Stimulated activated CD4-positive, alpha-beta T cell treated with anti-CD3 and anti-CD28 coated beads, Interleukin-4, amount 100 ng/mL, for 1 hour (primary cell): ENCODE measurements at regions not wholly inside any gene's neighbourhood (a gene's known extent, or its start where the extent isn't known, plus 50 kb on each side); places are given as distances from the start of the nearest gene placed in this dataset.
"Not testable (repeated sequence)": the region's sequence is repeated elsewhere in the genome, so short reads cannot be mapped to it uniquely, and the experiment has no call there.

Experiments used
- DNase-seq: peaks from one replicate; pipeline ENCODE4 v3.0.0-alpha.2; 2020

DNA sequence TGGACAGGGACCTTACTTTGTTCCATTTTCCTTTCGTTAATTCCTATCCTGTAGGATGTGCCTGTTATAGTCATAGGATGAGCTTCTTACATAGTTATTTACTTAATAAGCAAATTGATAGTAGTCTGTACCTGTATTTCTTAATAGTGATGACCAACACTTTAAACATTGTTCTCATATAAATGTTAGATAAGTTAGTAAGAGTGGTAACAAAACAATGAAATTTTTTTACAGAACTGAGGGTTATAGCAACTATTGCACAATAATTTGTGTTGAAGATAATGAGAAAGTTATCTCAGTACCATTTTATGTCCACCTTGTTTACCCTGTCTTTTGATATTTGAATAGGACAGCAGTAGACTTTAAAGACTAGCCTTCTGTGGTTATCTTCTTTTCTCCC is 162.9 kb upstream of the ELL2 start:
- no peak for DNase-seq

DNA sequence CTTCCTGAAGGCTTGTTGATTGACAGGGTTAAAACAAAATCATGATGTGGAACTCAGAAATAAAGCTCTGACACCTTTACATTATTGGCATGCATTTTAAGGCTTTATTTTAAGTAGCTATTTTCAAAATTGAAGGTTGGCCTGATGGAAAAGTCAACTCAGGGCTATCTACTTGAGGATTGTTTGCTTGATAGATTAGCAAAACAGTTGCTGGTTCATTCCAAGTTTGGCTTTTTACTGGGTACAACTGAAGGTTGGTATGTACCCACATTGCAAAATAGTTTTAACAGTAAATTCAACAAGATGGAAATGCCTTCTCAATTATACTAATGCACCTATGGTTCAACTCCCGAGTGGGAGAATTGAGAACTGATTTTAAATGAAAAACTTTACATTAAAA is 161.8 kb upstream of the ELL2 start:
- DNase-seq, result no peak

DNA sequence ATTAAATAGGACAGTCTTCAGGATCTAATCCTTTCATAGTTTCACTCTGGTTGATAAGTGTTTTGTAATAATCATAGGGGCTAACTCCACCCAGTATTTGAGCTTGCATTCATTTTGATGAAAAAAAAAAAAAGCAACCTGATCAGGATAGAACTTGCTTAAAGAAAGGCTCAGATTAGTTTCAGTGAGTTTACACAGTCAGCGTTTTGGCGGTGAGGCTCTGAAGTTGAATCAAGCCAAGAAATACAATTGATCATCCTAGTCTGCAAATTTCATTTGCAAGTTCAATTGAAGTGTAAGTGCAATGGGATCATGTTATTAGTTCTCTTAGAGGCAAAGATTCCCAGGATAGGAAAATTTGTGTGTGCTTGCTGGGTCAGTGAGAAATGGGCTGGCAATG is 159.7 kb upstream of the ELL2 start:
- DNase-seq, result no peak

DNA sequence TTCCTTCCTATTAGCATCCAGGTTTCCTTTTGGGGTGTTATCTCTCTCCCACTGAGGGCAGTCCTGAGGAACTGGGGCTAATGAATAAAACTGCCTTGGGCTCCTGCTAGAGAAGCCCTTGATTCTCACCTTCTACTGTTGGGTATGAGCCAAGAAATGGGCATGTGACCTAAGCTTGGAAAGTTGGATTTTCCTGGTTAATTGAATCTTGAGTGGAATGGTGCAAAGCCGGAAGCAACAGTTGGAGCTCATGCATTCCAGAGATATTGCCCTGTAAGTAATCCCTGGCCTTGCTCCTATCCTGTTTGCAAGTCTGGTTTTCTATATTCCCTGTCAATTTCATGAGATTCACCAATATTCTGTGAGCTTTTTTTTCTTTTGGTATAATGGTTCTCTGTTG is 158.5 kb upstream of the ELL2 start:
- no peak for DNase-seq

DNA sequence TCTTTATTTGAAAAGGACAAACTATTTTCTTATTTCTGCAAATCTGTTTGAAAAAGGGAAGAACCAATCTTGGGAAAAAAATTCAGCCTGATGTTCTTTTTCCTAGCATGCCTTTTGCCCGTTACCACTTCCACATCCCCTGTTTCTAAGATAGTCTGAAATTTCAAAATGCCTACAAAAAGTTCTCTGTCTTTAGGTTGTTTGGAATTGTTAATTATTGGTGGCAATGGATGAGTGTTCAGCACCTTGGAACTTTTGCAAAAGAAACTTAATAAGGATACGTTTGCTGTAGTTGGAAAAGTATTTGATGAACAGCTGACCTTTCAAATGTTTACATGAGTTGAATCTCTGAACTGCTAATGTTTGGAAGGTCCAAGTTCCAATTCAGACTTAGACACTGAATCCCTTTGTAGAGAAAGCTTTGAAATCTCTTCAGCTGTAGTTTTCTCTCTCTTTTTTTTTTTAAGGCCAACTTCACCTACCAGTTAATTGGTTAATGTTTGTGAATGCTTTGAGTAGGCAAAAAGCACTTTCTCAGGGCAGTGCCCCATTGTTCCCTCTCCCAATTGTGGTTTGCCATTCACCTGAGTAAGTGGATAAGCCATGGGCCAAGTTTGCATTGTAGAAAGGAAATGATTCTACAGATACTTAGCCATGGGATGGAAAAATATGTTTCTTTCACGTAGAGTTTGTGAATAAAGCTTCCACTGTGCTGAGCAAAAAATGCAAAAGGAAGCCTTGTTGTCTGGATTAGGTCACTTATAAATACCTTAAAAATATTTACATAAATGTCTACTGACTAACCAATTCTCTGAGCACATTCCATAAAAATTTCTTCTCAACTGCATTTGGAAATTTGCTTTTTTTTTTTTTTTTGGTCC is 156.4 kb upstream of the ELL2 start:
- DNase-seq, result no peak

DNA sequence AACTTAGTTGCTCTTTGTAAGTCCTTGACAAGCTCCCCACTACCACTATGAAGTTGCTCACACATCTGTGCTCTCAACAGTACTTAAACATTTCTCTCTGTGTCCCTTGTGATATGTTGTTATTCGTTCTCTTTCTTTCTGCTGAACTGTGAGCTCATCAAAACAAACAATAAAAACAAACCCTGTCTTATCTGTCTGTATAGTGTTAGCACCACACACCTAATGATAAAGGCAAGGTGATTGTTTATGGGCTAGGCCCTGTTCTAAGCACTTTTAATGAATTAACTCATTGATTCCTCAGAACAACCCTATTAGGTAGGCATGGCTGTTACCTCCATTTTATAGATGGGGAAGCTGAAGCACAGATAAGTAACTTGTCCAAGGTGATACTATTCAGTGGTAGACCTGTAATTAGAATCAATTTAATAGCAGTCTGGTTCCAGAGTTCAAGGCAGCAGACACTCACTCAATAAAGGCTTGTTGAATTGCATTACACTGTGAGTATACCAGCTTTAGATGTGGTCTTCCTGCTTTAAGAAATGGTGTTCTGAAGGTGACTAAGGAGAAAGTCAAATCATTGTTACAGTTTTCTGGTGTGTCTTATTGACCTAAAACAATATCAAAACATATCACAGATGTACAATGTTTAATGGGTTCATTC is 153.6 kb upstream of the ELL2 start:
- no peak for DNase-seq

DNA sequence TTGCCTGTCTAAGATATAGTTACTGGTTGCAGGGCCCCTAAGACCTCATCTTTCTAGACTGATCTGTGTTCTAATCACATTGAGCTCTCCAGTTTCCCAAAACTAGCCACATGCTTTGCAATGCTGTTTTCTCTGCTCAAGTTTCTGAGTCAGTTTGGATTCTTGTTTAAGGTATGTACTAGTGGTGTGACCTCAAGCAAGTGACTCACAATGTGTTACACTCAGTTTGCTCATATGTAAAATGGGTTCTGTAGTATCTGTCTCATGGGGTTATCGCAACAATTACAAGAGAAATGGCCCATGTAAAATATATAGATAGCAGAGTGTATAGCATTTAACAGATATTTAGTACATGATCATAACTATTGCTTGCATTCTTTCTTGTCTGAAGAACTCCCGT is 153.1 kb upstream of the ELL2 start:
- DNase-seq, result no peak

DNA sequence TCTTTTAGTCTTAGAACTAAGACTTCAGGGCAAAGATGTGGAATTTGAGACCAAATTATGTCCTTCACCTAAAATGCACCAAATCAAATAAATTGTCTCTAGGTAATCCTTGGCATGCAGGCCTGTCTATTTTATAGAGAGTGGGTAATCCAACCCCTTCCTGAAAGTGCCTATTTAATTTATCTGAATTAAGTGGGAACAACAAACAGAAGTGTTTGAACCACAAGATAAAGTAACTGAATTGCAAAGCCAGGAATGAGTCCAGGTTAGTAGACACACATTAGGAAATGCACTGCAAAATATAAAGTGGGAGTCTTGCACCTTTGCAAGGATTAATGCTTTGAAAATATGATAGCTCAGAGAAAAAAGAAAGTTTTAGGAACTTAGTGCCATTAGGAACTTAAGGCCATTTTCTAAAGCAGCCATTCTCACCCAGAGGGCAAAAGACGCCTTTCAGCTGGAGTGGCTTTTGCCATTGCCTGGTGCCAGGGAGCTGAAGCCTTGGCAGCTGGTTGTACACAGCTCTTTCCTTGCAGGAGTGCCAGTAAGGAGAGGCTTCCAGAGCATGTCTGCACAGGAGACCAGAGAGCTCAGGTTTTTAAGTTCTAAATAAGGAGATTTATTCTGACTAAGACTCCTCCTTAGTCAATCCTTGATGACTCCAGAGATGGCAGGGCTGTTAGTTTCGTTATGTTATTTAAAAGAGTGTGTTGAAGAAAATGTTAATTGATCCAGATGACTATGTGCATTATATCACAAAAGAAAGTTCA is 151.7 kb upstream of the ELL2 start:
- DNase-seq, result no peak

DNA sequence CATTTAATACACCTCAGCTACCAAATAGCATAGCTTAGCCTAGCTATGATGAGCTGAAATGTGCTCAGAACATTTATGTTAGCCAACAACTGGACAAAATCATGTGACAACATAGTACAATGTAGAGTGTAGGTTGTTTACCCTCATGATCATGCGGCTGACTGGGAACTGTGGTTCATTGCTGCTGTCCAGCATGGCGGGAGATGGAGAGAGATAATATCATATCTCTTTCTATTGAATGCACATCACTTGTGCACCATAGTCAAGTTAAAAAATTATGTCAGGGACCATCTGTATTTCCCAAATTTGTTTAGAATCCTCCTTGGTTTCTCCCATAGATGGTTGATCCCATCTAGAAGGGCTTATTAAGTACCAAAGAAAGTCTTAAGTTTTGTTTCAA is 151.1 kb upstream of the ELL2 start:
- DNase-seq, result no peak

DNA sequence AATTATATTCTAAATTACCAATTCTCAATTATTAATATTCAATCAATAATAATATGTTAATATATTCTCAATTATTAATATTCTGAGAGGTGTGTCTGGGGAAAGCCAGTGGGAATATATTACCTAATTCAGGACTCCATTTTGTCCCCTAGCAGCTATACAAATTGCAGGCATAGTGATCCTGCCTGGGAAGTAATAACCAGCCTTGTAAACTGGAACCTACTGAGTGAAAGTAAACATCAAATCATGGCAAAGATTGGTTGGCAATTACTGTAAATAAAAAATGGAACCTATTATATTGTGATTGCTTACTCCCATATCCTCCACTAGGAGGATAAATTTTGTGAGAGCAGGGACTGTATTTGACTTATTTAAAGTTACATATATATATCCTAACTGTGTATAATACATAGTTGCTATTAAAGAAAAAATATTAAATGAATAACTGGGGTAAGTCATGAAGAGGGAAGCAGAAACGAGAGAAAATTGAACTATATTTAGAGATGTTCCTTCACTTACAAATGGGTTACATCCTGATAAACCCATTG is 150.5 kb upstream of the ELL2 start:
- DNase-seq, result no peak

DNA sequence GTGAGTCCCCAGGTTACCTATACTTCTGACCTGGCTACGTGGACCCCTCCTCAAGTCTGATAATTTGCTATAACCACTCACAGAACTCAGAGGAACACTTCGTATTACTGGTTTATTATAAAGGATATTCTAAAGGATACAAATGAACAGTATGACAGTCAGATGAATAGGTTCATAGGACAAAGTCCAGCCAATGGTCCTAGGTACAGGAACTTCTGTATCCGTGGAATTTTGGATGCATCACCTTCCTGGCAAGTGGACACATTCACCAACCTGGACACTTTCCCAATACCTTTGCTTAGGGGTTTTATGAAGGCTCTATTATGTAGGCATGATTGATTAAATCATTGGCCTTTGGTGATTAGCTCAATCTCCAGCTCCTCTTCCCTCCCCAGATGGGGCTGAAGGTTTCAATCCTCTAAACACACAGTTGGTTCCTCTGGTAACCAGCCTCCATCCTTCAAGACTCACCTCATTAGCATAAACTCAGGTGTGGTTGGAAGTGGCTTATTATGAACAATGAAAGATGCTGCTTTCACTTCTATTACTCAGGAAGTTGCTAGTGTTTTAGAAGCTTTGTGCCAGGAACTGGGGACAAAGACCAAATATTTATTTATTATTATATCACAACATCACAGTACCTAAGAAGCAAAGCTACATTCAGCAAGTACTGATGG is 149.6 kb upstream of the ELL2 start:
- DNase-seq, result no peak

DNA sequence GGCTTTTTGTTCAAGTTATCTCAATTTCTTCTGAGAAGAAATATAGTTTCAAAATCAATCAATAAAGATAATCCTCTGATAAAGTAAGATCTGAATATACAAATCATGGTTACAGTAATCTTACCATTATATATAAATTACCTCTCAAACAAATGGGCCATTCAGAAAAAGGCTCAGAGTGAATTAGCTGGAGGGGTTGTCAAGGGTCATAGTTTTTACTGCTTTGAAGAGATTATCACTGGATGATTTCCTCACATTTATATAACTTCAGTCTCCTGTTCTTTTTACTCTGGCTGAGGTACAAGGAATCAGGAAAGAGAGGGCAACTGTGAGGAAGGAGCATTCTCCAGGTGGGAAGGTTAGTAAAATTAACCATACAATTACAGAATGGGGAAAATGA is 148.6 kb upstream of the ELL2 start:
- no peak for DNase-seq

DNA sequence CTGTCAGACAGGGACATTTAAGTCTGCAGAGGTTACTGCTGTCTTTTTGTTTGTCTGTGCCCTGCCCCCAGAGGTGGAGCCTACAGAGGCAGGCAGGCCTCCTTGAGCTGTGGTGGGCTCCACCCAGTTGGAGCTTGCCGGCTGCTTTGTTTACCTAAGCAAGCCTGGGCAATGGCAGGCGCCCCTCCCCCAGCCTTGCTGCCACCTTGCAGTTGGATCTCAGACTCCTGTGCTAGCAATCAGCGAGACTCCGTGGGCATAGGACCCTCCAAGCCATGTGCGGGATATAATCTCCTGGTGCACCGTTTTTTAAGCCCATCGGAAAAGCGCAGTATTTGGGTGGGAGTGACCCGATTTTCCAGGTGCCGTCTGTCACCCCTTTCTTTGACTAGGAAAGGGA is 147.0 kb upstream of the ELL2 start:
- not testable (repeated sequence) for DNase-seq

DNA sequence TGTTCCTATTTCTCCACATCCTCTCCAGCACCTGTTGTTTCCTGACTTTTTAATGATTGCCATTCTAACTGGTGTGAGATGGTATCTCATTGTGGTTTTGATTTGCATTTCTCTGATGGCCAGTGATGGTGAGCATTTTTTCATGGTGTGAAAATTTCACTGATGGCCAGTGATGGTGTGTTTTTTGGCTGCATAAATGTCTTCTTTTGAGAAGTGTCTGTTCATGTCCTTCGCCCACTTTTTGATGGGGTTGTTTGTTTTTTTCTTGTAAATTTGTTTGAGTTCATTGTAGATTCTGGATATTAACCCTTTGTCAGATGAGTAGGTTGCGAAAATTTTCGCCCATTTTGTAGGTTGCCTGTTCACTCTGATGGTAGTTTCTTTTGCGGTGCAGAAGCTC is 142.2 kb upstream of the ELL2 start:
- DNase-seq, result not testable (repeated sequence)

DNA sequence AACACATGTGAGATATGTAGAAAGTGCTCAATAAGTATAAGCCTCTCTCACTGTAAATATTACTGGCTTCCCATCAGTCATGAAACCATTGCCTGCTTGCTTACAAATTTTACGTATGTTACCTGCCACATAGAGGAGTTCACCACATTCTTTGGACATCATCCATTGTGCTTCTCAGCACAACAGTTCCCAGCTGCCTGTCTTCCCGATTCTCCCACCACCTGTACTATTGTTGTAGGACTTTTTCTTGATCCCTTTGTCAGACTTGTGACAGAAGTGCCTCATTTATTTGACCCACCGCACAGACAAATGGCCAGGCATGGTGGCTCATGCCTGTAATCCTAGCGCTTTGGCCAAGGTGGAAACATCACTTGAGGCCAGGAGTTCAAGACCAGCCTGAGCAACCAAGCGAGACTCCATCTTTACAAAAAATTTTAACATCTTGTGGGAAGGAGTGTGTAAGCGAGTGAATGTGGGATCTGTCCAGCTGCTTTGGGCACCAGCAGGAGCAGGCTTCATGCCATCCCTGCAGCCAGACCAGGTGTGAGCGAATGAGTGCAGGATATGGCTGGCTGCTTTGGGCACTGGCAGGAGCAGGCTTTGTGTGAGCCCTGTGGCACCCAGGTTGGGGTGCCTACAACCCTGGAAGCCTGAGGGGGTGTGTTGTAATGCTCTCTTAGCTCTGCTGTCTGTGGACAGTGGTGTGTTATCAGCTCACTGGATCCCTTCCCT is 139.9 kb upstream of the ELL2 start:
- DNase-seq, result no peak

DNA sequence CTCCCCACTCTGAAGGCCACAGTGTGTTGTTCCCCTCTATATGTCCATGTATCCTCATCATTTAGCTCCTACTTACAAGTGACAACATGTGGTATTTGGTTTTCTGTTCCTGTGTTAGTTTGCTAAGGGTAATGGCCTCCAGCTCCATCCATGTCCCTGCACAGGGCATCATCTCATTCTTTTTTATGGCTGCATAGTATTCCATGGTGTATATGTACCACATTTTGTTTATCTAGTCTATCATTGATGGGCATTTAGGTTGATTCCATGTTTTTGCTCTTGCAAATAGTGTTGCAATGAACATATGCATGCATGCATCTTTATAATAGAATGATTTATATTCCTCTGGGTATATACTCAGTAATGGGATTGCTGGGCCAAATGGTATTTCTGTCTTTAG is 135.8 kb upstream of the ELL2 start:
- not testable (repeated sequence) for DNase-seq

DNA sequence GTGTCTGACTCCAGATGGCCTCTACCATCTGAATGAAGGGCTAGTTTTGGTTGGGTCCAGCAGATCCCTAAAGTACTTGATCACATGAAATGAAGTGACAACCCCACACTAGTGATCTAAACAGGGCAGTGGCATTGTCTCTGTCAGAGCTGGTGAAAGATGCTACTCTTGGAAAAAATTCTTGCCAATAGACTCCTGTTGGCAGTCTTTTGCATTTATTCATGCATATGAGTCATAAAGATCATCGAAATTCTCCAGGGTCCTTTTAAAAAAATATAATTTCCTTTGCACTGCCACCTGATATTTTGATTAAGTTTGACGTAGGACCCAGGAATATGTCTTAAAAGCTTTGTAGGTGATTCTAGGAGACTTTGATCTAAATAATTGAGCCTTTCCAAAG is 135.1 kb upstream of the ELL2 start:
- DNase-seq, result no peak

DNA sequence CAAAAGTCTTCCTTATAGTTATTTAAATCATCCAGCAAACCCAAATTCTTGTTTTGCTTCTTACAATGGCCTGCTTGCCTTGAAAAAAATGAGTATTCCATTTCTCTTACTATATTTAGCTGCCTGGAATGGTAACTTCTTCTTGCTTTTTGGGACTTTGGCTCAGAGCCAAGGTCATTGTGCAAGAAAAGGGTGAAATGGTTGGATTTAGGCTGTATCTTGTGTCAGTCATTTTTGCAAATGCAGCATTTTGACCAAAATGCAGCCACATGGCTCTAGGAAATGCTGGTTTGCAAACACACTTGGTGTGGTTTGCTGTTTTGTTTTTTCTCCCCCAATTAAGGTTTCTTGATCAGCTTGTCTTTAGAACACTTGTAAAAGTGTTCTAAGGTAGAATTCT is 133.3 kb upstream of the ELL2 start:
- no peak for DNase-seq

DNA sequence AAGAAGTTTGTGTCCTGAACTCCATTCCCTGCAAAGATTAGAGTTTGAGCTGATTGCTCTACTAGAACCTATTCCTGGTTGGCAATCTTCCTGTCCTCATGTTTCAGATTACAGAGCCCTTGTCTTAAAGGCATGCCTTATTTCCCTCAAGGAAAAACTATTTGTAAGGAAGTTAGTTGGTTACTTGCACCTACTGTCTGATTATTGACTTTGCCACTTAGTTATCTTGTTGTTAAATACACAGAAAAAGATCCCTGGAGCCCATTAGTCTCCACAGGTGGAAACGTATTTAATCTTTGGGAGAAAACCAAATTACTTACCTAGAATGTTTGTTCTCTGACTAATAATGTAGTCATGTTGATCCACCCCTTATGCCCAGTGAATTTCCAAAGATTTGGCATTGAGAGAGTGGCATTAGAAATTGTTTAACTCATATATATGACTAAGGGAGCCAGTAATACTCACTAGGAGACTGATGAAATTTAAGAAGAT is 132.3 kb upstream of the ELL2 start:
- DNase-seq, result no peak

DNA sequence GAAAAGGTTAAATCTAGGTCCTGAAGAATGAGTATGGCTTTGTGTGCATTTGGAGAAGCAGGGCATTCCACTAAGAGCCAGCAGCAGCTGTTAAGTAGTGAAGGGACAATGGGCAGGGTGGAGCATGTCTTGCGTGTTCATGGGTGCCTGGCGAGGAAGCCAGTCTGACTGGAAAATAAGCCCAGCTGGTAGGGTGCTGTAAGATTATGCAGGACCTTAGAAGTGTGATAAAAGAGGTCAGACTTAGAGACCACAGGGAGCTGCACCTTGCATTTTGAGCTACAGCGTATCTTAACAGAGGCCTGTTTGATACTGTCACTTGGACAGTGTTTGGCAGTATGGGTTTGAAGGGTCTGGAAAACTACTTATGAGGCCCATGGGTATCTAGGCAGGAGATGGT is 131.7 kb upstream of the ELL2 start:
- DNase-seq, result no peak

DNA sequence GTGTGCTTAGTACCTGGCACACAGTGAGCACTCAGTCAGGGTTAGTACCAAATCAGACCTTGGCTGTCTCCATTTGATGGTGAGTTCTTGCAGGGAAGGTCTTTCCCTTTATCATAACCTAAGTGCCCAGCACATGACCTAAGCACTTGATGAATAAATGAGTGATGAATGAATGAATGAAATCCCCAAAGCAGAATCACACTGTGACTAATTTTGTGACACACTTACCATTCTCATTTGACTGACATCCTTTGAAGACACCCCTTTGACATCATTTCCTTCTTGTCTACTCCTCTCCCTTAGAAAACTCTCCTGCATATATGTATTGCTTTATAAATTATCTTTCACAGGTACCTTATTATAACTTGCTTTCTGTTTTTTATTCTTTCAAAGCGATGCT is 130.2 kb upstream of the ELL2 start:
- no peak for DNase-seq

DNA sequence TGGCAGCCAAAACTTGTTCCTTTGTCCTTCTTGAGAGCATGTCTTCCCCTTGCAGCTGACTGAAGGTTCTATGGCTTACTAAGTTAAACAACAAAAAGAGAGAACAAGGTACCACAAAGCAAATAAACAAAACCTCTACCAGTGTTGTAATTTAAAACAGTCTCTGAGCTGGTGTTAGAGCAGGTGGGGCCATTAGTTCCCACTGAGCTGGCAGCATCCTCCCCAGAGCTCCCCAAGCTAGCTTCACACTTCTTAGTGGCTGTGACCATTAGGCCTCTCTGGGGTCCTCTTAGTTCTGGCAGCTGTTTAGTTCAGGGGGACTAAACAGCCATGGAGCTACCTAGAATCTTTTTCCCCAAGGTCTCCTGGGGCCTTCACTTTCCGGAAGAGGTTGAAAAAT is 128.6 kb upstream of the ELL2 start:
- DNase-seq, result no peak
